LoVo (cell line): ENCODE measurements at regions not wholly inside any gene's neighbourhood (a gene's known extent, or its start where the extent isn't known, plus 50 kb on each side); places are given as distances from the start of the nearest gene placed in this dataset.
"Not testable (repeated sequence)": the region's sequence is repeated elsewhere in the genome, so short reads cannot be mapped to it uniquely, and the experiment has no call there.

Experiments
- DNase-seq: peaks from one replicate; pipeline ENCODE4 v3.0.0-alpha.2; 2016; ENCODE audit warnings: low spot score

DNA sequence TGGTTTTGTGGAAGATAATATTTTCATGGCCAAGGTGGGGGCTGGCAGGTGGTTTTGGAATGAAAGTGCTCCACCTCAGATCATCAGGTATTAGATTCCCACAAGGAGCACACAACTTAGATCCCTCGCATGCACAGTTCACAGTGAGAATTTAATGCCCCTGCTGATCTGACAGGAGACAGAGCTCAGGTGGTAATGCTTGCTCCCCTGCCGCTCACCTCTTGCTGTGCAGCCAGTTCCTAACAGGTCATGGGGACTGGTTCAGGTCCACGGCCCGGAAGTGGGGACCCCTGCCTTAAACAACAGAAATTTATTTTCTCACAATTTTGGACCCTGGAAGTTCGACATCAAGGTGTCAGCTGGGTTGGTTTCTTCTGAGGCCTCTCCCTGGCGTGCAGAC, 668.7 kb upstream of the ZNF608 start:
- DNase-seq = no peak

DNA sequence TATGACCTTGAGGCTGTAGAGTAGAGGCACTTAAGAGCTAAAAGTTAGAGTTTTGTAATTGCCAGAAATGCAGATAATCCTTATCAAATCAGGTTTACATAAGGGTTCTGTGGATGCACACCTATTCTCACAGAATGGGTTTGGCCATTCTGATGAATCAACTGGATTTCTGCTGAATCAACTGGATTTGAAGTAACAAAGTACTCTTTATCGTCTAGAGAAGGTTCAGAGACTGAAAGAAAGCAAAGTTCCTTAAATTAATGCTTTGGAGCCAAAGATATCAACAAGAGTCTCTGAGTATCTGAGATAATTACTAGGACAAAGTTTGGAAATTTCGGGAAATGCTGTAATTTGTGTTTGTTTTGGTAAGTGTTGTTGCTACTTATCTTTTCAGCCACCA, 669.6 kb upstream of the ZNF608 start:
- DNase-seq = no peak

DNA sequence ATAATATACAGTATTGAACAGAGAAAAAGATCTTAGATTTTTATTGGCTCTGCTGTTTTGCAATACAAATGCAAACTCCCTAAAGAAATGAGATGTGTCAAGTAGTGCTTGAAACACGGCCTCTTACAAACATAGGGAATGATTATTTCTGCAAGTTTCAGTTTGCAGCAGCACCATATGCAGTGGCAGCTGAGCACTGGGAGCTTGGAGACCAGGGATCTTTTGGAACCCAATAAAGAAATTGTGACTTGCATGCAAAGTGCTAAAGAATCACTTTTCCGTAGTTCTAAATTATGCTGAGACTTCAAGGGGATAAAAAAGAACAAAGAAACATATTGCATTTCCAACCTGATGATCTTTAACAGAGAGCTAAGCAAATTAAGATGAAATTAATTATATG, 674.6 kb upstream of the ZNF608 start:
- DNase-seq = no peak

DNA sequence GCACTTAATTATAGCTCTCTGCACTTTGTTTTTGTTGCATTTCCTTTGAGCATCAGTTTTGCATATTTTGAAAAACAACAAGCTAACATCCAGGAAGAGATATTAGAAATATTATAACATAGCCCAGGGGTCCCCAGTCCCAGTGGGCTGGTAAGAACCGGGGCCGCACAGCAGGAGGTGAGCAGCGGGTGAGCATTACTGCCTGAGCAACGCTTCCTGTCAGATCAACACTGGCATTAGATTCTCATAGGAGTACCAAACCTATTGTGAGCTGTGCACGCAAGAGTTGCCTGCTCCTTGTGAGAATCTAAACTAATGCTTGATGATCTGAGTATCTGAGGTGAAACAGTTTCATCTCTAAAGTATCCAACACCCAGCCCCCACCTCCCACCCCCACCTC, 675.9 kb upstream of the ZNF608 start:
- DNase-seq = no peak

DNA sequence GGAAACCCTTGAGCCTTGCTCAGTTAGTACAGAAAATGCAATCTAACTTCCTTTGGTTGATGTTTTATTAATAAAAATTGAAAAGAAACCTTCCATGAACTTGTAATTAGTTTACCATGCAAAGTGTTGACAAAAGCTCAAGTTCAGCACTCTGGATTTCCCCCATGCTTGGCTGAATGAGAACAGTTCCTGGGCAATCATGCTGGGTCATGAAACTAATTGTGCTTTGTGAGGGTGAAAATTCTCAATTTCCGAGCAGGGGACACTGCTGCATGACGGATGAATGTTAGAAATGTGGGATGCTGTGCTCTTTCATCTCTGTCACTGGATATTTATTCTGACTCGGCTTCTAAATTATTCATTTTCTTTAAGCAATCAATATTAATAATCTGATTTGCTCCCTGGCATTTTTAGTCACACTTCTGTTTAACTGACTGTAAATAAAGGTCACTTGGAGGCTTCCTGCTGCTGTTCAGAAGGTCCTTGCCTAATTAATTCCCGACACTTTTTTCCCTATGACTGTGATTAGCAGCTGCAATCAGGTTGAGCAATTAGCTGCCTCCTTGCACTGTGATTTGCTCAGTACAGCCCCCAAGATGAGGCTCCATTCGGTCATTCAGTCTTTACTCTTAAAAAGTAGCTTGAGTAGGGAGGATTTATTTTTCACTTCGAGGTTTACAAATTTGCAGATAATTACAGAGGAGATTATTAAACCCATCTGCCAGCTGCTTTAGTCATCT, 678.1 kb upstream of the ZNF608 start:
- DNase-seq = no peak

DNA sequence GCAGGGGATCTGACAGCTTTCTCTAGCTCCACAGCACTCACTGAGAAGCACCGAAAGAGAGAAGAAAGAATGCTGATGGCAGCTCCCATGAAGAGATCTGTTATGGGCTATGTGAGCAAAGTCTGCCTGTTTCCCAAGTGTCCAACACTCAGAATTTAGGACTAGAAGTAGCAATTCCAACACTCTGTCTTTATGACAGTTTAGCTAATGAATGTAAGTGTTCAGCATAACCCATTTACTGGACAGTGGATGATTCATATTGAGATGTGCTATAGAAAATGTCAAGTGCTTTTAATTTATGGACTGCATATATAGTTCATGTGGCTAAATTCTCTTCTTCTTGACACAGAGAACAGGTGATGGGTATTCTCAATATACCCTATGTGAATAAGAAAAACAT, 683.1 kb upstream of the ZNF608 start:
- DNase-seq = no peak

DNA sequence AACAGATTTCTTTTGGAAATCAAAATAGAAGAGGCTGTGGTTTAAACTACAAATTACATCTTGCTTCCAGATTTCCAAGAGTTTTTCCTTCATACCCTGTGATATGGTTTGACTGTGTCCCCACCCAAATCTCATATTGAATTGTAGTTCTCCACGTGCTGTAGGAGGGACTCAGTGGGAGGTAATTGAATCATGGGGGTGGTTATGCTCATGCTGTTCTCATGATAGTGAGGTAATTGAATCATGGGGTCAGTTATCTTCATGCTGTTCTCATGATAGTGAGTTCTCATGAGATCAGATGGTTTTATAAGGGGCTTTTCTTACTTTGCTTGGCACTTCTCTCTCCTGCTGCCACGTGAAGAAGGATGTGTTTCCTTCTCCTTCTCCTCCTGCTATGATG, 687.0 kb upstream of the ZNF608 start:
- no peak for DNase-seq

DNA sequence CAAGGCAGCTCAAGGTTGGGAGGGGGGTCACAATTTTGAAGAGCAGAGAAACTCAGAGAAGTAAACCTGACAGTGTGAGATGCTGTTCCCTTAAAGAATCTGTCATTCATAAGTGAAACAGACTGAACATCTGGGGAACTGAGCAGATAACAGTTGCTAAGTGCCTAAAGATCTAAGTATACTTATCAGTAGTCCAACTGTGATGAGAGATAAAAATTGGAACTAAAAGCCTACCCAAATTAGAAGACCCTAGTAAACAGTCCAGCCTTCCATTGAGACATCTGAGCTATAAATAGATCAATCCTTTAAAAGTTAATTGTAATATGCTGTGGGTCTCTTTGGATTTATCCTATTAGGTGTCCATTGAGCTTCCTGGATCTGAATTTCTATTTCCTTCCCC, 692.8 kb upstream of the ZNF608 start:
- no peak for DNase-seq

DNA sequence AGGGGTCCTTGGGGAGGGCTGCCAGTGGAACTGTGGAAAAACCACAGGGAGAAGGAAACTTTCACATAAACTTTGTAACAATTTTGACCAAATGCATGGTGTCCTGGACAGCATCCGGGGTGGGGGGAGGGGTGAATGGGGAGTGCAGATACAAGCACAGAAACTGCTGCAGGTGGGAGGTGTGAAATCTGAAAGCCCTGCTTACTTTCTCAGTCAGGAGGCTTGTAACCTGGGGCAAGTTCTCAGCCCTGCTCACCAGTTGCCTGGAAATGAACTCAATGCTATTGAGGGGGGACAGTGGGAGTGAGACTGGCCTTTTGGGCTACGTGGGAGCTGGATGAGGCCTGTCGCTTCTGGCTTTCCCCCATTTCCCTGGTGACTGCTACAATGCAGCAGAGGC, 694.5 kb upstream of the ZNF608 start:
- DNase-seq = no peak

DNA sequence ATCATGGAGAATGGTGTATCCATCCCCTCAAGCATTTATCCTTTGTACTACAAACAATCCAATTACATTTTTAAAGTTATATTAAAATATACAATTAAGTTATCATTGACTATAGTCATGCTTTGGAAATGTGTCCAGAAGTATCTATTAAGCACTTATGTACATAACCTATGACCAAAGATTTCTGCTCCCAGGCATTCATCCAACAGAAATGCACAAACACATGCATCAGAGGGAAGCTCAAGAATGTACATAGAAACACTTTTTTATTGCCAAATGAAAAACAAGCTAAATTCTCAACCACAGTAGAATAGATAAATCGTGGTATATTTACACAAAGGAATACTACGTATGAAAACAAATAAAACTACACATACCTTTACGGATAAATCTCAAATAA, 700.5 kb upstream of the ZNF608 start:
- DNase-seq = no peak

DNA sequence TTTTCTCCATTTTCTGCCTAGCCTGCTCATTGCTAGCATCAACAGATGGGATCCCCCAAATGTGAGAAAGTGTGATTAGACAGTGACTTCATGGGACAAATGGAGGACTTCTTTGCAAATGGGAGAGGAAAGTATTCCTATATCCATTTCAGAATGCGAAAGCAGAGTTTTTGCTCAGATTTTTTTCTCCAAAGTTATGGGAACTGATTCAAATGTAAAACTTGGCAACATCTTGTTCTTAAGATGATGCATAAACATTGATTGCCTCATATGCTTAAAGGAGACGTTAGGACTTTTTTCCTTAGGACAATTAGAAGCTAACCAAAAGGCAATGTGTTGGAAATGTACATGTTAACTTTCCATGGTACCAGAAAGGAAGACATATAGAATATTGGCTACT, 704.3 kb upstream of the ZNF608 start:
- DNase-seq = no peak

DNA sequence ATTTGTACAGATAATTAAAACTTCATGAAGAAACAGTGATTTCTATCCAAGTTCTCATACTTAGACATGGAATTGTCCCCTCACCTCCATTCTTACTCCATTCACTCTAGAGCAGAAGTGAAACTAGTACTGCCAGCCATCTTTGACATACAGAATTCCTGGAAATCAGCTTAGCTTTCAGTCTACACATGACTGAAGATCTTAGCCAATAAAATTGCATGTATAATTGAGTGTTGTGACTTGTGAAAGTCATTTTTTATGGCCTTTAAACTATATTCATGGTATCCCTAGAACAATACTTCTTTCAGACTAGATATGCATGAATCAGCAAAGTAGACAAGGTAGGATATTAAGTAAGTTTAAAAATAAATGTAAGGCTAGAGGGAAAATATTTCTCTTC, 705.2 kb upstream of the ZNF608 start:
- DNase-seq = no peak

DNA sequence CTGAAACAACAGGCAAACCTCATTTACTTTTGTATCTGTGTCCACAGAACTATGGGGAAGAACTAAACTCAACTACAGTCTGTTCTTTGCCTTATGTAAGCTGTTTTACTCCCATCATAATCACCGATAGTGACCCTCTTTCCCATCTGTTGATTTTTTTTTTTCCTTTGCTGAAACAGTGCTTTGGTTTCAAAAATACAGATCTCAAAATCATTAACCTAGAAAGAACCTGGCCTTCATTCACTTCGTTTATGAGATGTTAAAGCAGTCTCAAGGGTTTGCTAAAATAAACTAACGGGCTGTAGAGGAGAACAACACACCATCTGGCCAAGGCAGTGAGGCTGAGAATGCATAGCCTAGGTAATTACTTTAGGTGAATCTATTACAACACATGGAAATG, 706.6 kb upstream of the ZNF608 start:
- no peak for DNase-seq

DNA sequence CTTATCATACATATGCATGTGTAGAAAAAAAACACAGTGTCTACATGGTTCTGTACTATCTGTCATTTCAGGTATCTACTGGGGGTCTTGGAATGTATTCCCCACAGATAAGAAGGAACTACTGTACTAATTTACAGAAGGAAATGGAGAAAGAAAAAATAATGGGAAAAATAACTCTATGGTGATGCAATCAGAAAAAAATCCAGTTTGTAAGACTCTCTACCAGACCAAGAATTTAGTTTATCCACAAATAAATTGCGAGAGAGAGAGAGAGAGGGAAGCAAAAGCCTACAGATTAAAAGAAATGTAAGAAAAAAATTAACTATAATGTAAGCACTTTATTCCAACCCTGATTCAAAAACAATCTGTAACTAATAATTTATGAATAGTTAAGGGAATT, 708.6 kb upstream of the ZNF608 start:
- no peak for DNase-seq

DNA sequence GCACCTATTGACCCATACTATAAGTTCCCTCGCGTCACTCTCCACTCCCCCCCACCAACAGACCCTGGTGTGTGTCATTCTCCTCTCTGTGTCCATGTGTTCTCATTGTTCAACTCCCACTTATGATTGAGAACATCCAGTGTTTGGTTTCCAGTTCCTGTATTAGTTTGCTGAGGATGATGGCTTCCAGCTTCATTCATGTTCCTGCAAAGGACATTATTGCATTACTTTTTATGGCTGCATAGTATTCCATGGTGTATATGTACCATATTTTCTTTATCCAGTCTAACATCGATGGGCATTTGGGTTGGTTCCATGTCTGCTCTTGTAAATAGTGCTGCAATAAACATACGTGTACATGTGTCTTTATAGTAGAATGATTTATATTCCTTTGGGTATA, 709.6 kb upstream of the ZNF608 start:
- DNase-seq = not testable (repeated sequence)

DNA sequence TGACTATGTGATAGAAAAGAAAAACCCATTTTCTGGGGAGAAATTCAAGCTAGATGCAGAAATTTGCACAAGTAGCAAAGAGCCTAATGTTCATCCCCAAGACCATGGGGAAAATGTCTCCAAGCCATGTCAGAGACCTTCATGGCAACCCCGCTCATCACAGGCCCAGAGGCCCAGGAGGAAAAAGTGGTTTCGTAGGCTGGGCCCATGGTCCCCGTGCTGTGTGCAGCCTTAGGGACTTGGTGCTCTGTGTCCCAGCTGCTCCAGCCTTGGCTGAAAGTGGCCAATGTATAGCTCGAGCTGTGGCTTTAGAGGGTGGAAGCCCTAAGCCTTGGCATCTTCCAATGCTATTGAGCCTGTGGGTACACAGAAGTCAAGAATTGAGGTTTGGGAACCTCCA, 711.2 kb upstream of the ZNF608 start:
- no peak for DNase-seq

DNA sequence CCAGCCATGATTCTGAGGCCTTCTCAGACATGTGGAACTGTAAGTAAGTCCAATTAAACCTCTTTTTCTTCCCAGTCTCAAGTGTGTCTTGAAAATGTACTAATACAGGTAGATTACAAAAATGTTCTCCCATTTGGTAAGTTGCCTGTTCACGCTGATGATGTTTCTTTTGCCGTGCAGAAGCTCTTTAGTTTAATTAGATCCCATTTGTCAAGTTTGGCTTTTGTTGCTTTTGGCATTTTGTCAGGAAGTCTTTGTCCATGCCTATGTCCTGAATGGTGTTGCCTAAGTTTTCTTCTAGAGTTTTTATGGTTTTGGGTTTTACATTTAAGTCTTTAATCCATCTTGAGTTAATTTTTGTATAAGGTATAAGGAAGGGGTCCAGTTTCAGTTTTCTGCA, 712.5 kb upstream of the ZNF608 start:
- DNase-seq = not testable (repeated sequence)

DNA sequence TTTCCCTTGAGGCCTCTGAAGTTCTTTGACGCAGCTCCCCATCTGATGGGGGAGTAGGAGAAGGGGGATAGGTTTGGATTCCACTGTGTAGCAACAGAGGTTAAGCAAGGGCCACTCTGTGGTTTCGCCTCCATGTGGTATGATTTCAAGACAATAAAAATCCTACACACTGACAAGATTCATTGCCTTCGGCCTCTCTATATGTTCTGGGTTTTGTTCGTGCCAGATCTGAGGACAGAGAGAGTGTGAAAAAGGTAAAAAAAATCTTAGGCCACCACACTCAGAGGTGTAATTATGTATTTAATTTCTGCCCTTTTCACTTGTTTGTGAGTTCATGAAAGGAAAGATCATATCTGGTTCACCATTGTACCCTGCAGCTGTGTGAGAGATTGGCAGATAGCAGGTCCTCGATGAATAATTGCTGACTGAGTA, 715.2 kb upstream of the ZNF608 start:
- DNase-seq = no peak

DNA sequence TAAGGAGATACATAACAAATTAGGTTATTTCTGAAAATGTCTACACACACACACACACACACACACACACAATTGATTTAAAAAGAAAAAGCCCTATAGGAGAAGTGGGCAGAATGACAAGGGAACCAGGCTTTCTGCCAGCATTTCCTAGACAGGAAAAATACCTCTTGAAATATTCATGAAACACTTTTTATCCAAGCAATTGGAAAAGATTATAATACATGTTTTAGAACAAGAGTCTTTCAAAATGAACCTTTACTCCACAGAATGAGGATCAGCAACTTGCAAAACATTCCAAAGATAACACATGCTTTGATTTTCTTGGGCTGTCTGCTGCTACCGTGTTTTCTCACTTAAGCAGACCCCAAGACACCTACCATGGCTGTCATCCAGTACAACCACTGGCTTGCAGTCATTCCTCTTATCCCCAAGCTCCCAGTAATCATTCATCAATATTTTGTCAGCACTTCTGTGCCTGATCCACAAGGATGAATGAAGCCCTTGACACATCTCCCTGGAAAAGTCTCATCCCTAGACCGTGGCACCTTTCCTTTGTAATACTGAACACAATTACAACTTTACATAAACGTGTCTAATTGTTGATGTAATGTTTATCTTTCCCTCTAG, 717.1 kb upstream of the ZNF608 start:
- no peak for DNase-seq

DNA sequence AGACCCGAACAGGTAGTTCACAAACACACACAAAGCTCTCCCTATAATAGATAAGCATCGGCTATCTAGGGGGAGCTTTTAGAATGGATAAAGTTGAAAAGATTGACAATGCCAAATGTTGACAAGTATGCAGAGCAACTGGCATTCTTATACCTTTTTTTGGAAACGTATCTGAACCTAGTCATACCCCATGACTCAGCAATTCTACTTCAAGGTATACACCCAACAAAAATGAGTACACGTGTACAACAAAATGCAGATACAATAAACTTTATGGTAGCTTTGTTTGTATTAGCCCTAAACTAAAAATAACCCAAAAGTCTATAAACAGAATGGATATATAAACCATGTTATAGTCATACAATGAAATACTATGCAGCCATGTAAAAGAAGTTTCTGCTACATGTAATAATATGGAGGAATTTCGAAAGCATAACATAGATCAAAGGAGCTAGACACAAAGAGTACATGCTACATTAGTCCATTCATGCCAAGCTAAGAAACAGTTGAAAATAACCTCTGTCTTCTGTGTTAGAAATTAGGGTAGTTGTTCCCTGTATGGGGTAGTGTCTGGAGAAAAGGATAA, 718.5 kb upstream of the ZNF608 start:
- no peak for DNase-seq

DNA sequence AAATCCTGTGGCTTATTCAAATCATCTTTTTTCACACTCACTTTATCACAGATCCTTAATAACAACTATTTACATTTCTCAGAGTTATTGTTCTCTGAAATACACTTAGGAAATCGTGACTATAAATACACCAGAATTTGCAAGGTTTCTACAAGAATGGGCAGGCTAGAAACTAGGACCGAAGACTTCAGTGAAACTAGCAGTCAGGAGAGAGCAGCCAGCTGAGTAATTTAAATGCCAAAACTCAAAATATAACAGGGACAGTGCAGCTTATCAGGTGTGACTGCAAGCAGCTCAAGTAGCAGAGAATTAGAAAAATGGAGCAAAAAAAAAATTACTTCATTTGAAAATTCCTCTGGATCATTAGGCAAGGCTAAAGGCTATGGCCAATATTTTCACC, 719.3 kb upstream of the ZNF608 start:
- no peak for DNase-seq

DNA sequence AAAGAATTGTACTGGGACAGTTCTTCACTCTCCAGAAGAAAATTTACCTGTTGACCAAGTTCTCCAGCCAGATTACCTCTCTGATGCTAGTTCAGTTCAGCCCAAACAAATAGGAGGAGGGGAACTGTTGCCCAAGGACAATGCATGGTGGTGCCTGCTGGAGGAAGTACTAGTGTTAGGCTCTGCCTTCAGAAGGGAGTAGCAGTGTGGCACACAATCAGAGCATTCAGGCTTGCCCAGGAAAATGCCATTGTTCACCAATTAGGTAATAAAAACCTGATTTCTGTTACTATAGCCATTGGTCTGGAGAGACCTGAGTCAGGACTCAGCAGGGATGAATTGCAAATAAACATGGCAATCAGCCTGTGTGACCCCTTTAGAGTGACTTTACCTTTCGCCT, 720.8 kb upstream of the ZNF608 start:
- DNase-seq = no peak

DNA sequence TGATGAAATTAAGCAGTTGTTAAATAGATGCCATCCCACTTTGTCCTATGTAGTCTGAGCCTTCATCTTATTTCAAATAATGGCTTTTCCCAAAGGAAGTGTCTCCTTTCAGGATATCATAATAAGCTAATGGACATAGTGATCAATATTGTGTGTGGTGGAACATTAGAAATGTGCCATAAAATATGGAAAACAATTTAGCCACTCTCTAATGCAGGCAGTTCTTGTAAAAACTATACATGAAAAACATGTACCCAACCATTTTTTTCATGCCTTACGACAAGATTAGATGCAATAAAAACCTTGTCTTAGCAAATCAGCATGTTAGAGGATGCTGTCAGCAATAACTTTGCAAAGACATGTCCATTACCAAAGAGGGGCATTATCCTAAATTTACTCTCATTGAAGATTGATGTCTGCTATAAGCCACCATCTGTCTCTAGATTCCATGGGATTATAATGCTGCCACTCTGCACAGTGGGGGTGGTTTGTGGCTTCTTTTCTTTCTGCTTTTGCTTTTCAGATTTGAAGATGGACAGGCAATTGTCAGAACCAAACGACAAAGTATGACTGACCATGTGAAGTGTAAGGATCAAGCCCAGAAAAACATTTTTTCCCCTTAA, 724.0 kb upstream of the ZNF608 start:
- DNase-seq = no peak
